ENCODE measurements at regions not wholly inside any gene's neighbourhood (a gene's known extent, or its start where the extent isn't known, plus 50 kb on each side); places are given as distances from the start of the nearest gene placed in this dataset.

GRCh38 chrX:112577146-112577545 lies 102.6 kb downstream of the LHFPL1 start:
- TF ChIP-seq CTCF (IDR thresholded peaks at IDR 0.05; ENCODE audit: low read depth, low read length) = no peak

GRCh38 chrX:112571388-112571787 lies 108.3 kb downstream of the LHFPL1 start:
- DNase-seq (ENCODE audit: extremely low read depth, low read depth) = no peak

More at GRCh38 chrX:112577146-112577545, 102.6 kb downstream of the LHFPL1 start:
- DNase-seq (ENCODE audit: extremely low read depth, low read depth) = no peak

GRCh38 chrX:112555831-112556230 lies 123.9 kb downstream of the LHFPL1 start:
- no peak for DNase-seq (ENCODE audit: extremely low read depth, low read depth)
- no peak for TF ChIP-seq CTCF (IDR thresholded peaks at IDR 0.05; ENCODE audit: low read depth, low read length)

More at GRCh38 chrX:112571388-112571787, 108.3 kb downstream of the LHFPL1 start:
- no peak for TF ChIP-seq CTCF (IDR thresholded peaks at IDR 0.05; ENCODE audit: low read depth, low read length)

GRCh38 chrX:112545051-112545450 lies 134.7 kb downstream of the LHFPL1 start:
- no peak for TF ChIP-seq CTCF (IDR thresholded peaks at IDR 0.05; ENCODE audit: low read depth, low read length)
- no peak for DNase-seq (ENCODE audit: extremely low read depth, low read depth)

GRCh38 chrX:112536544-112536943 lies 143.2 kb downstream of the LHFPL1 start:
- TF ChIP-seq CTCF (IDR thresholded peaks at IDR 0.05; ENCODE audit: low read depth, low read length) = no peak
- DNase-seq (ENCODE audit: extremely low read depth, low read depth) = no peak

- no peak for TF ChIP-seq CTCF (IDR thresholded peaks at IDR 0.05; ENCODE audit: low read depth, low read length)
- no peak for DNase-seq (ENCODE audit: extremely low read depth, low read depth)
These were observed 151.8 kb downstream of the LHFPL1 start for GRCh38 chrX:112527903-112528302.

- TF ChIP-seq CTCF (IDR thresholded peaks at IDR 0.05; ENCODE audit: low read depth, low read length) = no peak
- DNase-seq (ENCODE audit: extremely low read depth, low read depth) = no peak
These were observed 158.1 kb downstream of the LHFPL1 start for GRCh38 chrX:112521676-112522075.
